PFSK-1 (cell line): ENCODE measurements at regions not wholly inside any gene's neighbourhood (a gene's known extent, or its start where the extent isn't known, plus 50 kb on each side); places are given as distances from the start of the nearest gene placed in this dataset.

Source experiments
- FOXP2 ChIP-seq: optimal IDR thresholded peaks from 2 replicates; pipeline ENCODE3; 2011; ENCODE audit warnings: borderline replicate concordance, control low read depth, inconsistent platforms; ENCODE audit not compliant: insufficient read depth; ENCODE audit errors: extremely low read length, extremely low read depth
- POLR2AphosphoS5 ChIP-seq: IDR thresholded peaks from 2 replicates; pipeline ENCODE4 v1.6.1; 2012; ENCODE audit warnings: low read depth, mild to moderate bottlenecking, control low read depth, low read length, moderate library complexity
- REST ChIP-seq, 2 experiments: IDR thresholded peaks; 2 replicates each; pipeline versions ENCODE4 v1.6.1 to v1.8.0; 2011 to 2012; ENCODE audit warnings: low read depth in 2 of 2, low read length in 2 of 2, control low read depth in 1 of 2, inconsistent platforms in 1 of 2, mild to moderate bottlenecking in 1 of 2, moderate library complexity in 1 of 2; ENCODE audit not compliant: insufficient read depth in 1 of 2
- SIN3A ChIP-seq: IDR thresholded peaks from 2 replicates; pipeline ENCODE4 v1.6.1; 2012; ENCODE audit warnings: mild to moderate bottlenecking, low read length, moderate library complexity, borderline replicate concordance; ENCODE audit not compliant: insufficient read depth
- TAF1 ChIP-seq: IDR thresholded peaks from 2 replicates; pipeline ENCODE4 v1.6.1; 2012; ENCODE audit warnings: low read length, control low read depth, borderline replicate concordance; ENCODE audit not compliant: insufficient read depth

- TF ChIP-seq TAF1 (no peak), SIN3A (no peak), REST (IDR thresholded peaks at IDR 0.05; ENCODE audit: insufficient read depth in 1 of 2, low read depth in 2 of 2, low read length in 2 of 2) (no peak), POLR2AphosphoS5 (no peak), FOXP2 (no peak)
These were observed 58.8 kb upstream of the NUDT4 start for GRCh38 chr12:93318720-93319522.

- no peak for TF ChIP-seq REST (IDR thresholded peaks at IDR 0.05; ENCODE audit: insufficient read depth in 1 of 2, low read depth in 2 of 2, low read length in 2 of 2)
These were observed 58.1 kb upstream of the NUDT4 start for GRCh38 chr12:93319523-93320050.

- no peak for TF ChIP-seq SIN3A
- TF ChIP-seq FOXP2 = no peak
- no peak for TF ChIP-seq REST (IDR thresholded peaks at IDR 0.05; ENCODE audit: insufficient read depth in 1 of 2, low read depth in 2 of 2, low read length in 2 of 2)
- no peak for TF ChIP-seq TAF1
- no peak for TF ChIP-seq POLR2AphosphoS5
These were observed 54.9 kb upstream of the NUDT4 start for GRCh38 chr12:93322784-93323183.

- TF ChIP-seq FOXP2 (no peak), POLR2AphosphoS5 (no peak), TAF1 (no peak), REST (IDR thresholded peaks at IDR 0.05; ENCODE audit: insufficient read depth in 1 of 2, low read depth in 2 of 2, low read length in 2 of 2) (no peak), SIN3A (no peak)
These were observed 53.9 kb upstream of the NUDT4 start for GRCh38 chr12:93323625-93324329.
